Large intestine (tissue), 3 donors: ENCODE measurements at regions not wholly inside any gene's neighbourhood (a gene's known extent, or its start where the extent isn't known, plus 50 kb on each side); places are given as distances from the start of the nearest gene placed in this dataset.

Experiments
- DNase-seq, 2 donors: peaks; one replicate each; pipeline versions ENCODE4 v3.0.0 to v3.0.0-alpha.2; 2013
- H3K27ac ChIP-seq: one replicate; pipeline ENCODE4 v1.5.1; 2013; ENCODE audit warnings: low read length
- H3K27me3 ChIP-seq: 2 replicates; pipeline ENCODE4 v1.6.1; 2013; ENCODE audit warnings: low read length; ENCODE audit not compliant: control insufficient read depth, insufficient read depth
- H3K36me3 ChIP-seq: 2 replicates; pipeline ENCODE4 v1.6.1; 2013; ENCODE audit warnings: low read length; ENCODE audit not compliant: control insufficient read depth, insufficient read depth
- H3K4me1 ChIP-seq: one replicate; pipeline ENCODE4 v1.6.1; 2013; ENCODE audit warnings: low read length; ENCODE audit not compliant: control insufficient read depth, insufficient read depth
- H3K4me3 ChIP-seq: one replicate; pipeline ENCODE4 v1.5.1; 2013; ENCODE audit warnings: low read length
- H3K9me3 ChIP-seq: one replicate; pipeline ENCODE4 v1.6.1; 2013; ENCODE audit warnings: mild to moderate bottlenecking, low read depth, low read length, moderate library complexity; ENCODE audit not compliant: control insufficient read depth
- WGBS: methylation state at CpG from one replicate; pipeline ENCODE4 v1.1.5; 2013; ENCODE audit warnings: low lambda C conversion rate; ENCODE audit not compliant: insufficient coverage; 5-methylcytosine and 5-hydroxymethylcytosine counted together

DNA sequence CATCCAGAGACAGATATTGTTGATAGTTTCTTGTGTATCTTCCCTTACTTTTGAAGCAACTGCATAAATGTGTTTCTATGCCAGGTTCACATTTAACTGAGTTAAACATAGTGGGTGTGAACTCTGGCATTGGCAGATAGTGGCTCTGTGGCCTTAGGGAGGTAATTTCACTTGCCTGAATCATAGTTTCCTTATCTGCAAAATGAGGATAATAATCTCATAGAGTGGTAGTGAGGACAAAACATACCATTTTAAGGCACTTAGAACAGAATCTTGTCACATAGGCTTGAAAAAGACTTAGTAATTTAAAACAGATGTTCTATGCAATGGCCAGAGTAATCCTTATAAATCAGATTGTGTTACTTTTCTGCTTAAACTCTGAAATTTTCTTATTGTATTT lies 56.4 kb upstream of the SYN3 start:
- Histone ChIP-seq H3K4me3 (no peak overlapping the region), H3K27me3 (no peaks in the 10 kb centered on the region), H3K27ac (no peak overlapping the region), H3K4me1 (no peaks in the 10 kb centered on the region), H3K36me3 (no peaks in the 10 kb centered on the region), H3K9me3 (no peaks in the 10 kb centered on the region)
- no peak for DNase-seq

DNA sequence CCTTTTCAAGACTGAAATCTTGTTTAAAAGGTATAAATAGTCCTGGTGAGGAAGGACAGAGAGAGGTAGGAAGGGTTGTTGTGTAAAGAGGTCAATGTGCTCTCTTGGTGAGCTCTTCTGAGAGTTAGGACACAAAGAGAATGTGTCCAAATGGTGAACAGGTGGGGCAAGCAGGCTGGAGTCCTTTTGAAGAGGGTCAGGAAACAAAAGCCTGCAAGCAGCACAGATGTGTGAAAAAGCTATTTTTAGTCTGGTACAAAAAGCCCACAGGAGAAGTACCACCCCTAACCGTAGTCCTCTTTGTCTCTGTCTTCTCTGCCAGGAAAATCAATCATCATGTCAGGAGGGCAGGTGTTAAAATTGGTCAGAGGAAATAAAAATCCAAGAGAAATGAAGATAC lies 54.4 kb upstream of the SYN3 start:
- Histone ChIP-seq H3K4me1 (no peaks in the 10 kb centered on the region), H3K4me3 (no peak overlapping the region)
- 83% methylated on average over 1 of the region's 1 CpG for WGBS

DNA sequence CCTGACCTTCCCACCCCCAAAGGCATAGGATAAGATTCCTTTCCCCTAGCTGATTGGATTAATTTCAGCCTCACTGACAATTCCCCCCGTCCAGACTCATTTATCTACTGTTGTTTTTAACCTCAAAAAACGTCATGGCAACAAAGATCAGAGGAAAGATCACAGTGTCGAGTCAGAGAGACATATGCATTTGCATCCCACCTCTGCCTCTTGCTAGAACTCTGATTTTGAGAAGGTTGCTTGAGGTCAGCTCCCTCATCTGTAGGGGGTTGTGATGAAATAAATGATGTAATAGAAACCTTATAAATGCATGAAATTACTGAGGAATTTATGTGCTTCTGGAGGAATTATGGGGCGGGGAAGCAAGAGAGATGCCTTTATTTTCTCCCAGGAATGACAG lies 53.3 kb upstream of the SYN3 start:
- Histone ChIP-seq H3K4me1 (no peaks in the 10 kb centered on the region), H3K9me3 (no peaks in the 10 kb centered on the region), H3K36me3 (no peaks in the 10 kb centered on the region), H3K4me3 (no peak overlapping the region), H3K27me3 (no peaks in the 10 kb centered on the region), H3K27ac (no peak overlapping the region)
- 0% methylated on average over 1 of the region's 4 CpGs for WGBS
- DNase-seq: no peak

More for the DNA sequence above, 54.4 kb upstream of the SYN3 start:
- H3K36me3 ChIP-seq: no peaks in the 10 kb centered on the region
- H3K27me3 ChIP-seq: no peaks in the 10 kb centered on the region
- no peak overlapping the region for H3K27ac ChIP-seq
- no peaks in the 10 kb centered on the region for H3K9me3 ChIP-seq
- DNase-seq: no peak

DNA sequence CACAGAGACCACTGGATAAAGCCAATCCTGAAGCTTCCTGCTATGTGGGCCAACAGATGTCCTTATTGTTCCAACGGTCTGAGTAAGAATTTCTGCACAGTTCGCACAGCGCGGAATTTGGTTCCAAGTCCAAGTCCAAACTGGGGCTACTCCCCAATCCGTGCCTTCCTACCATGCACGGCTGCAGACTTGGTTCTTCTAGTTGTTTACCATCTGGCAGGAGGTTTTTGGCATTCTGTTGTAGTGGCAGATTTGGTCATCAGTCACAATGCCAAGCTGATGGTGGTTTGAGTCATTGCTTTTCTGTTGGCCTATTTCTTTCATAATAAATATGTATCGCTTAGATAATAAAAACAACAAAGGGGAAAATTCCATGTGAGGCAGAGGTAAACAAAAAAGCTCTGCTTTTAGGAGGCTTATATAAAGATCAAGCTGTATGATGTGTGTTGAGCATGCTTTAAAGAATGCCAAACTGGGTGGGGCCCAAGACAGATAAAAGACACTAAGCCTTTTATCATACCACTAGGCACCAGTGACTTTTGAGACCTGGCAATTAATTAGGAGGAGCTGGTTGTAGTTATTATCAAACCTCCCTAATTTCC lies 52.5 kb upstream of the SYN3 start:
- H3K27ac ChIP-seq: no peak overlapping the region
- no peak overlapping the region for H3K4me3 ChIP-seq
- H3K36me3 ChIP-seq: no peaks in the 10 kb centered on the region
- no peaks in the 10 kb centered on the region for H3K4me1 ChIP-seq
- no peak for DNase-seq
- no peaks in the 10 kb centered on the region for H3K27me3 ChIP-seq
- WGBS: 60% methylated on average over 1 of the region's 7 CpGs
- no peaks in the 10 kb centered on the region for H3K9me3 ChIP-seq

DNA sequence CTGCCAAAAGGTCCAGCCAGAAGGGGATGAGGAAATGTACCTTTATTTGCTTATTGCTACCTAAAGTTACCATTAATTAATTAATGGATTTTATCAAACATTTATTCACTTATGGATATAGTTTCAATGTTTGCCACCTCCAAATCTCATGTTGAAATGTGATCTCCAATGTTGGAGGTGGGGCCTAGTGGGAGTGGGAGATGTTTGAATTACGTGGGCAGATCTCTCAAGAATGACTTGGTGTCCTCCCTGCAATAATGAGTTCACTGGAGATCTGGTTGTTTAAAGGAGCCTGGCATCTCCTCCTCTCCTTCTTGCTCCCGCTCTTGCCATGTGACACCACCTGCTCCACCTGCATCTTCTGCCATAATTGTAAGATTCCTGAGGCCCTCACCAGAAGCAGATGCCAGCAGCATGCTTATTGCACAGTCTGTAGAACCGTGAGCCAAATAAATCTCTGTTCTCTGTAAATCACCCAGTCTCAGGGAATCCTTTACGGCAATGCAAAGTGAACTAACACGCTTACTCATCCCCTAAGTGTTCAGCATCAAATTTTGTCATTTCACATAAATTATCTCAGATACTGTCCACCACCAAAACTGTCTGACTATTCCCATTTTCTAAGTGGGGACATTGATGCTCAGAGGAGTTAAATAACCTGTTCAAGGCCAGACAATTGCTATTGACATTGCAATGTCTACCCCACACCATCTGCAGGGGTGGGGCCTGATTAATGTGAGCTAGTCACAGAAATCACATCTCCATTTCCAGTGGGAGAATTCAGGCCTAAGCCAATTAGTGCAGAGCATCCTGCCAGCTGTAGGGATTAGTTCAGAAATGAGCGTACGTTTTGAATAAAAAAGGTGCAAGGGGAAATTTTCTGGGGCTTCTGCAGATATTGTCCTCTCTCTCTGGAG lies 51.6 kb upstream of the SYN3 start:
- no peak overlapping the region for H3K4me3 ChIP-seq
- no peak overlapping the region for H3K27ac ChIP-seq
- no peaks in the 10 kb centered on the region for H3K27me3 ChIP-seq
- whole genome bisulfite sequencing: no CpG with 5 or more reads among the region's 7 CpGs
- H3K36me3 ChIP-seq: no peaks in the 10 kb centered on the region
- DNase-seq: no peak
- H3K4me1 ChIP-seq: no peaks in the 10 kb centered on the region
- no peaks in the 10 kb centered on the region for H3K9me3 ChIP-seq

DNA sequence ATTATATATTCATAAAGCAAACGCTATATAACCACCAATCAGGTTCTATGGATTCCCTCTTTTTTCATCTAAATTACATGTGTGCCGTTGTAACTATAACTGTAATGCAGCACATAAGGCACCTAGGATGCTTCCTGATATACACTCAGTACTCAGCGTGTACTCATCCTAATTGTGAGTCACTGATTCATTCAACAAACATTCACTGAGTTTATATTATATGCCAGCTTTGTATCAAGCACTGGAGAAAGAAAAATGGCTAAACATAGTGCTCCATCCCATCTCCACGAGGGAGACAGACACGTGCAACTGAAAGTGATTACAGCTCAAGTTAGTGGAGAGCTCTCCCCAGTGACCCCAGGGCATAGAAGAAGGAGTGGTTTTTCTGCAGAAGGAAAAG lies 49.9 kb upstream of the SYN3 start:
- Histone ChIP-seq H3K27me3 (no peaks in the 10 kb centered on the region), H3K9me3 (no peaks in the 10 kb centered on the region), H3K36me3 (no peaks in the 10 kb centered on the region), H3K4me3 (no peak overlapping the region), H3K27ac (no peak overlapping the region), H3K4me1 (no peaks in the 10 kb centered on the region)
- DNase-seq: no peak
- 100% methylated on average over 1 of the region's 5 CpGs for WGBS
